ENCODE measurements at regions not wholly inside any gene's neighbourhood (a gene's known extent, or its start where the extent isn't known, plus 50 kb on each side); places are given as distances from the start of the nearest gene placed in this dataset.

- H3K4me1 Mint-ChIP-seq = no peaks in the 10 kb centered on the region
- no peaks in the 10 kb centered on the region for H3K27me3 Mint-ChIP-seq (ENCODE audit: low read depth)
- H3K4me3 Mint-ChIP-seq = no peak overlapping the region
- no peak for TF ChIP-seq CTCF (conservative IDR thresholded peaks at IDR 0.05)
- DNase-seq (ENCODE audit: low read depth, low spot score) = no peak
- H3K36me3 Mint-ChIP-seq (ENCODE audit: low read depth) = peaks cover 2% of the 10 kb centered on the region
- H3K9me3 Mint-ChIP-seq = peaks cover 2% of the 10 kb centered on the region
- no peak overlapping the region for H3K27ac Mint-ChIP-seq (ENCODE audit: unreplicated experiment)
These were observed 98.4 kb upstream of the FAM3C start for GRCh38 chr7:121494516-121494915.

- TF ChIP-seq CTCF (conservative IDR thresholded peaks at IDR 0.05) = peak; percentile 44
- Mint-ChIP-seq H3K9me3 (peaks cover 2% of the 10 kb centered on the region), H3K36me3 (ENCODE audit: low read depth) (peaks cover 2% of the 10 kb centered on the region)
These were observed 97.4 kb upstream of the FAM3C start for GRCh38 chr7:121493553-121493952.

GRCh38 chr7:121490309-121490708 lies 94.2 kb upstream of the FAM3C start:
- H3K27ac Mint-ChIP-seq (ENCODE audit: unreplicated experiment) = no peak overlapping the region
- H3K9me3 Mint-ChIP-seq = no peaks in the 10 kb centered on the region

More at GRCh38 chr7:121493553-121493952, 97.4 kb upstream of the FAM3C start:
- no peaks in the 10 kb centered on the region for H3K27me3 Mint-ChIP-seq (ENCODE audit: low read depth)
- DNase-seq (ENCODE audit: low read depth, low spot score) = no peak
- H3K4me1 Mint-ChIP-seq = no peaks in the 10 kb centered on the region
- no peak overlapping the region for H3K27ac Mint-ChIP-seq (ENCODE audit: unreplicated experiment)
- H3K4me3 Mint-ChIP-seq = no peak overlapping the region

GRCh38 chr7:121489440-121489839 lies 93.3 kb upstream of the FAM3C start:
- Mint-ChIP-seq H3K36me3 (ENCODE audit: low read depth) (peaks cover 2% of the 10 kb centered on the region), H3K27ac (ENCODE audit: unreplicated experiment) (no peak overlapping the region), H3K4me3 (no peak overlapping the region), H3K27me3 (ENCODE audit: low read depth) (no peaks in the 10 kb centered on the region), H3K9me3 (no peaks in the 10 kb centered on the region), H3K4me1 (peaks cover 4% of the 10 kb centered on the region)
- DNase-seq (ENCODE audit: low read depth, low spot score) = no peak
- TF ChIP-seq CTCF (conservative IDR thresholded peaks at IDR 0.05) = no peak

More at GRCh38 chr7:121490309-121490708, 94.2 kb upstream of the FAM3C start:
- no peak overlapping the region for H3K4me3 Mint-ChIP-seq
- no peak for DNase-seq (ENCODE audit: low read depth, low spot score)
- no peaks in the 10 kb centered on the region for H3K27me3 Mint-ChIP-seq (ENCODE audit: low read depth)
- peaks cover 3% of the 10 kb centered on the region for H3K4me1 Mint-ChIP-seq
- H3K36me3 Mint-ChIP-seq (ENCODE audit: low read depth) = peaks cover 2% of the 10 kb centered on the region
- TF ChIP-seq CTCF (conservative IDR thresholded peaks at IDR 0.05) = no peak

GRCh38 chr7:121488111-121488650 lies 92.1 kb upstream of the FAM3C start:
- DNase-seq (ENCODE audit: low read depth, low spot score) = no peak
- no peaks in the 10 kb centered on the region for H3K9me3 Mint-ChIP-seq
- H3K4me1 Mint-ChIP-seq = peaks cover 4% of the 10 kb centered on the region
- TF ChIP-seq CTCF (conservative IDR thresholded peaks at IDR 0.05) = no peak
- H3K36me3 Mint-ChIP-seq (ENCODE audit: low read depth) = peaks cover 2% of the 10 kb centered on the region
- no peak overlapping the region for H3K4me3 Mint-ChIP-seq
- H3K27ac Mint-ChIP-seq (ENCODE audit: unreplicated experiment) = no peak overlapping the region
- H3K27me3 Mint-ChIP-seq (ENCODE audit: low read depth) = no peaks in the 10 kb centered on the region

Measured in neural crest cell (in vitro differentiated cells).